H1 (cell line): ENCODE measurements at regions not wholly inside any gene's neighbourhood (a gene's known extent, or its start where the extent isn't known, plus 50 kb on each side); places are given as distances from the start of the nearest gene placed in this dataset.

Experiments used
- CTCF ChIA-PET: fragments of 300-600 bp; sonication (Branson Sonifier 250); formaldehyde crosslinking; loops from one replicate; lab custom pipeline; 2021; ENCODE audit not compliant: partially characterized antibody; lab: Charles Lee
- POLR2A ChIA-PET: fragments of 300-600 bp; sonication (Branson Sonifier 250); formaldehyde crosslinking; loops from one replicate; lab custom pipeline; 2021; ENCODE audit warnings: inconsistent platforms; ENCODE audit not compliant: partially characterized antibody; lab: Charles Lee
- DNase-seq, 2 experiments: peaks; one replicate each; pipeline versions ENCODE4 v3.0.0 to v3.0.0-alpha.2; 2010 to 2022; ENCODE audit warnings: low spot score in 2 of 2, low read depth in 1 of 2, mixed read lengths in 1 of 2
- FAIRE-seq: peaks from 2 replicates; lab custom pipeline; 2011; peaks lifted over from hg19 to GRCh38; lab: Jason Lieb, UNC
- H2AFZ ChIP-seq: 2 replicates; pipeline ENCODE4 v1.8.1; 2012; ENCODE audit warnings: low read length, inconsistent platforms
- H2AK5ac ChIP-seq: 2 replicates; pipeline ENCODE4 v1.6.1; 2013; ENCODE audit warnings: low read depth, low read length
- H2BK120ac ChIP-seq: replicated peaks from 2 replicates; pipeline ENCODE3; 2013; ENCODE audit warnings: low read depth, low read length, inconsistent platforms
- H2BK12ac ChIP-seq: 2 replicates; pipeline ENCODE4 v1.6.1; 2013; ENCODE audit warnings: low read depth, low read length
- H2BK15ac ChIP-seq: 2 replicates; pipeline ENCODE4 v1.6.1; 2013; ENCODE audit warnings: low read length
- H2BK20ac ChIP-seq: 2 replicates; pipeline ENCODE4 v1.6.1; 2013; ENCODE audit warnings: low read length
- H2BK5ac ChIP-seq: 2 replicates; pipeline ENCODE4 v1.6.1; 2013; ENCODE audit warnings: low read depth, low read length
- H3K14ac ChIP-seq: 2 replicates; pipeline ENCODE4 v1.6.1; 2013; ENCODE audit warnings: inconsistent platforms; ENCODE audit not compliant: insufficient read length
- H3K18ac ChIP-seq: 2 replicates; pipeline ENCODE4 v1.6.1; 2013; ENCODE audit warnings: low read length; ENCODE audit errors: extremely low read depth
- H3K23ac ChIP-seq: 2 replicates; pipeline ENCODE4 v1.6.1; 2013; ENCODE audit warnings: inconsistent platforms; ENCODE audit not compliant: insufficient read length
- H3K23me2 ChIP-seq: 2 replicates; pipeline ENCODE4 v1.6.1; 2013; ENCODE audit warnings: low read depth, low read length
- H3K27ac ChIP-seq: 2 replicates; pipeline ENCODE4 v1.6.1; 2011; ENCODE audit warnings: low read depth, low read length, inconsistent platforms
- H3K27me3 ChIP-seq, 4 experiments: replicated peaks in 1 of 4; 1 replicate in 1 of 4; 2 replicates in 3 of 4; pipeline versions ENCODE4 v1.6.1 to v1.8.1; 2011 to 2013; ENCODE audit warnings: low read length in 3 of 4, mild to moderate bottlenecking in 3 of 4, inconsistent platforms in 2 of 4, mixed read lengths in 2 of 4, moderate library complexity in 1 of 4; ENCODE audit not compliant: control insufficient read depth in 3 of 4, insufficient read depth in 3 of 4; ENCODE audit errors: extremely low read depth in 1 of 4
- H3K36me3 ChIP-seq, 4 experiments: 2 replicates each; pipeline versions ENCODE4 v1.6.1 to v1.8.1; 2011 to 2013; ENCODE audit warnings: mild to moderate bottlenecking in 4 of 4, low read length in 3 of 4, moderate library complexity in 2 of 4, control low read depth in 1 of 4, inconsistent platforms in 1 of 4; ENCODE audit not compliant: insufficient read depth in 4 of 4, control insufficient read depth in 2 of 4
- H3K4ac ChIP-seq: replicated peaks from 2 replicates; pipeline ENCODE3; 2013; ENCODE audit warnings: low read length, low read depth, mixed read lengths, inconsistent platforms; ENCODE audit not compliant: insufficient read length
- H3K4me1 ChIP-seq, 4 experiments: replicated peaks in 1 of 4; 1 replicate in 1 of 4; 2 replicates in 3 of 4; pipeline versions ENCODE4 v1.6.1 to v1.8.1; 2011 to 2013; ENCODE audit warnings: low read length in 3 of 4, inconsistent platforms in 2 of 4, mixed read lengths in 1 of 4; ENCODE audit not compliant: insufficient read depth in 4 of 4, control insufficient read depth in 3 of 4
- H3K4me2 ChIP-seq, 2 experiments: 2 replicates each; pipeline versions ENCODE4 v1.6.1 to v1.8.1; 2011 to 2013; ENCODE audit warnings: low read depth in 2 of 2, low read length in 2 of 2, control low read depth in 1 of 2, inconsistent platforms in 1 of 2, mild to moderate bottlenecking in 1 of 2; ENCODE audit not compliant: insufficient read depth in 1 of 2
- H3K4me3 ChIP-seq, 4 experiments: fragments of 200-600, 300-600 bp in 1 of 4; sonication (generic), shearing (Covaris generic), sonication (Bioruptor Twin) in 1 of 4; 2 replicates each; pipeline versions ENCODE4 v1.5.1 to v1.8.1; 2011 to 2016; ENCODE audit warnings: low read length in 4 of 4, low read depth in 3 of 4, control low read depth in 2 of 4, inconsistent platforms in 2 of 4, mild to moderate bottlenecking in 2 of 4, mixed read lengths in 1 of 4, moderate library complexity in 1 of 4; ENCODE audit not compliant: insufficient read depth in 2 of 4; ENCODE audit errors: extremely low read depth in 1 of 4
- H3K56ac ChIP-seq: replicated peaks from 2 replicates; pipeline ENCODE3; 2013; ENCODE audit warnings: low read depth, mild to moderate bottlenecking, mixed read lengths, low read length, inconsistent platforms; ENCODE audit not compliant: insufficient read length
- H3K79me1 ChIP-seq: 2 replicates; pipeline ENCODE4 v1.6.1; 2013; ENCODE audit warnings: low read depth, low read length, control low read depth
- H3K79me2 ChIP-seq, 2 experiments: 2 replicates each; pipeline versions ENCODE4 v1.6.1 to v1.8.1; 2012 to 2013; ENCODE audit warnings: low read length in 2 of 2, mild to moderate bottlenecking in 2 of 2, inconsistent platforms in 1 of 2; ENCODE audit not compliant: insufficient read depth in 2 of 2, control insufficient read depth in 1 of 2
- H3K9ac ChIP-seq, 4 experiments: replicated peaks in 1 of 4; 1 replicate in 1 of 4; 2 replicates in 3 of 4; pipeline versions ENCODE4 v1.6.1 to v1.8.1; 2011 to 2013; ENCODE audit warnings: low read depth in 3 of 4, low read length in 3 of 4, control low read depth in 2 of 4, mild to moderate bottlenecking in 2 of 4, moderate library complexity in 2 of 4, inconsistent platforms in 1 of 4; ENCODE audit errors: extremely low read depth in 1 of 4
- H3K9me3 ChIP-seq, 2 experiments: 2 replicates each; pipeline versions ENCODE4 v1.6.1 to v1.8.1; 2012 to 2013; ENCODE audit warnings: mild to moderate bottlenecking in 2 of 2, moderate library complexity in 2 of 2, control low read depth in 1 of 2, inconsistent platforms in 1 of 2, low read depth in 1 of 2, low read length in 1 of 2, mixed read lengths in 1 of 2; ENCODE audit not compliant: insufficient read depth in 2 of 2
- H4K20me1 ChIP-seq, 2 experiments: replicated peaks in 1 of 2; 2 replicates each; pipeline versions ENCODE3 to v1.8.1; 2011 to 2013; ENCODE audit warnings: inconsistent platforms in 2 of 2, low read length in 2 of 2, mild to moderate bottlenecking in 1 of 2; ENCODE audit not compliant: insufficient read depth in 2 of 2, control insufficient read depth in 1 of 2
- H4K5ac ChIP-seq: 2 replicates; pipeline ENCODE4 v1.6.1; 2013; ENCODE audit warnings: low read length, low read depth, mixed read lengths, inconsistent platforms; ENCODE audit not compliant: insufficient read length
- H4K8ac ChIP-seq: 2 replicates; pipeline ENCODE4 v1.8.0; 2013; ENCODE audit warnings: mild to moderate bottlenecking, moderate library complexity, low read length, inconsistent platforms; ENCODE audit not compliant: insufficient read depth; ENCODE audit errors: extremely low read depth
- H4K91ac ChIP-seq: replicated peaks from 2 replicates; pipeline ENCODE3; 2013; ENCODE audit warnings: low read length, mixed read lengths, inconsistent platforms; ENCODE audit not compliant: insufficient read length
- BACH1 ChIP-seq: IDR thresholded peaks from 2 replicates; pipeline ENCODE4 v1.6.1; 2012; ENCODE audit warnings: low read length, improper control_type of control experiment
- BCL11A ChIP-seq, 2 experiments: IDR thresholded peaks; one replicate each; pipeline ENCODE4 v1.6.1; 2011; ENCODE audit warnings: low read depth in 2 of 2, low read length in 2 of 2, mild to moderate bottlenecking in 2 of 2
- CEBPB ChIP-seq: IDR thresholded peaks from 2 replicates; pipeline ENCODE4 v1.6.1; 2012; ENCODE audit warnings: low read depth, low read length
- CREB1 ChIP-seq: IDR thresholded peaks from 2 replicates; pipeline ENCODE4 v1.6.1; 2012; ENCODE audit warnings: inconsistent platforms
- GABPA ChIP-seq: IDR thresholded peaks from 2 replicates; pipeline ENCODE4 v1.6.1; 2011; ENCODE audit warnings: mild to moderate bottlenecking, low read length, moderate library complexity, borderline replicate concordance; ENCODE audit not compliant: insufficient read depth
- JUND ChIP-seq: IDR thresholded peaks from 2 replicates; pipeline ENCODE4 v1.6.1; 2011; ENCODE audit warnings: mild to moderate bottlenecking, improper control_type of control experiment, low read length
- POLR2A ChIP-seq, 2 experiments: IDR thresholded peaks; 1 replicate in 1 of 2; 2 replicates in 1 of 2; pipeline ENCODE4 v1.6.1; 2011; ENCODE audit warnings: low read depth in 2 of 2, low read length in 2 of 2, mild to moderate bottlenecking in 2 of 2; ENCODE audit errors: control extremely low read depth in 1 of 2
- POLR2AphosphoS5 ChIP-seq: IDR thresholded peaks from 2 replicates; pipeline ENCODE4 v1.6.1; 2011; ENCODE audit warnings: low read depth, low read length
- SIN3A ChIP-seq, 2 experiments: IDR thresholded peaks in 1 of 2; conservative IDR thresholded peaks in 1 of 2; 2 replicates each; pipeline ENCODE4 v1.6.1; 2011 to 2012; ENCODE audit warnings: low read length in 2 of 2, improper control_type of control experiment in 1 of 2, low read depth in 1 of 2, mild to moderate bottlenecking in 1 of 2
- SP2 ChIP-seq: IDR thresholded peaks from 2 replicates; pipeline ENCODE4 v1.6.1; 2012; ENCODE audit warnings: mild to moderate bottlenecking, low read length, inconsistent platforms
- TAF7 ChIP-seq: optimal IDR thresholded peaks from 2 replicates; pipeline ENCODE3; 2011; ENCODE audit warnings: low read depth, mild to moderate bottlenecking, inconsistent platforms, low read length, moderate library complexity, borderline replicate concordance
- WGBS, 2 experiments: shearing (Covaris generic) in 1 of 2; methylation state at CpG; one replicate each; pipeline versions ENCODE4 v1.1.6 to v1.1.7; 2013 to 2015; ENCODE audit warnings: low lambda C conversion rate in 2 of 2, mixed read lengths in 2 of 2, inconsistent platforms in 1 of 2, low coverage in 1 of 2, missing lambda C conversion rate in 1 of 2; ENCODE audit not compliant: insufficient replicate concordance in 2 of 2, insufficient coverage in 1 of 2, insufficient read length in 1 of 2; ENCODE audit errors: extremely low coverage in 1 of 2, missing lambda C conversion rate in 1 of 2; 5-methylcytosine and 5-hydroxymethylcytosine counted together
- TF ChIP-seq, protein P1 (sequence below): IDR thresholded peaks from 2 replicates; pipeline ENCODE4 v1.6.1; 2012; ENCODE audit warnings: inconsistent platforms
- TF ChIP-seq, protein P2 (sequence below): IDR thresholded peaks from 2 replicates; pipeline ENCODE4 v1.6.1; 2011; ENCODE audit warnings: low read length, improper control_type of control experiment

DNA sequence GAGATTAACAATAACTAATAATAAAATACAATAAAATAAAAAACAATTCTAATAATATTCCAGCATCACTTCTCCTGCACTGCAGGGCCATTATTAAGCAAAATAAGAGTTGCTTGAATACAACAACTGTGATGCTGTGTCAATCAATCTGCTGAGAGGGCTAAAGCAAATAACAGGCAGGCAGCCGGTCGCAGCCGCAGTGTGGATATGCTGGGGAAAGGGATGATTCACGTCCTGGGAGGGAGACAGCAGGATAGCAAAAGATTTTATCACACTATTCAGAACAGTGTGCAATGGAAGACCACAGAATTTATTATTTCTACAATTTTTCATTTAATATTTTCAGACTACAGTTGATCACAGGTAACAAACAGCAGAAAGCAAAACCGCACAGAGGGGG is 76.5 kb upstream of the SMARCAD1 start:
- Histone ChIP-seq H2BK5ac (no peak overlapping the region), H4K91ac (no peak overlapping the region), H2BK15ac (no peak overlapping the region), H3K79me1 (no peaks in the 10 kb centered on the region), H2BK20ac (no peak overlapping the region), H2BK12ac (no peak overlapping the region), H4K5ac (no peak overlapping the region), H3K79me2 (no peaks in the 10 kb centered on the region), H4K8ac (no peak overlapping the region), H2AK5ac (no peak overlapping the region), H3K4me3 (no peak overlapping the region), H3K23me2 (no peaks in the 10 kb centered on the region), H3K4me1 (peaks cover 0 to 2% (median 0%) of the 10 kb centered on the region in 4 experiments; a peak in 1 of 7 replicates), H3K9me3 (no peaks in the 10 kb centered on the region), H3K36me3 (no peaks in the 10 kb centered on the region), H3K27me3 (no peaks in the 10 kb centered on the region), H2AFZ (no peak overlapping the region), H3K27ac (no peak overlapping the region), H3K14ac (no peak overlapping the region), H3K4ac (no peak overlapping the region), H3K56ac (no peak overlapping the region), H4K20me1 (no peaks in the 10 kb centered on the region), H3K9ac (no peak overlapping the region), H3K23ac (no peak overlapping the region), H2BK120ac (no peak overlapping the region), H3K4me2 (no peak overlapping the region), H3K18ac (no peak overlapping the region)
- POLR2A ChIA-PET = no interaction called here
- CTCF ChIA-PET = interaction anchor here (1.0 to 3.2 kb wide), 3 partner anchors 10 to 421 kb away, joined by 4 to 11 read pairs (median 8); no protein-coding TSS in a partner anchor
- WGBS, 2 experiments = 89% methylated on average over 5 of the region's 5 CpGs; no CpG with 5 or more reads in 1 of the 2 experiments
- DNase-seq (no peak), FAIRE-seq (no peak)
- TF ChIP-seq, protein P1, sequence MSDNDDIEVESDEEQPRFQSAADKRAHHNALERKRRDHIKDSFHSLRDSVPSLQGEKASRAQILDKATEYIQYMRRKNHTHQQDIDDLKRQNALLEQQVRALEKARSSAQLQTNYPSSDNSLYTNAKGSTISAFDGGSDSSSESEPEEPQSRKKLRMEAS = no peak
- TF ChIP-seq BACH1 (no peak), JUND (no peak), BCL11A (IDR thresholded peaks at IDR 0.05; ENCODE audit: low read depth in 2 of 2, low read length in 2 of 2) (no peak), GABPA (no peak), SP2 (no peak), SIN3A (conservative IDR thresholded peaks at IDR 0.05 in 1 of 2, IDR thresholded peaks at IDR 0.05 in 1 of 2; ENCODE audit: low read depth in 1 of 2, low read length in 2 of 2) (no peak), POLR2A (IDR thresholded peaks at IDR 0.05; ENCODE audit: control extremely low read depth in 1 of 2, low read depth in 2 of 2, low read length in 2 of 2) (no peak), CREB1 (no peak), POLR2AphosphoS5 (no peak), TAF7 (no peak), CEBPB (no peak)
- TF ChIP-seq, protein P2, sequence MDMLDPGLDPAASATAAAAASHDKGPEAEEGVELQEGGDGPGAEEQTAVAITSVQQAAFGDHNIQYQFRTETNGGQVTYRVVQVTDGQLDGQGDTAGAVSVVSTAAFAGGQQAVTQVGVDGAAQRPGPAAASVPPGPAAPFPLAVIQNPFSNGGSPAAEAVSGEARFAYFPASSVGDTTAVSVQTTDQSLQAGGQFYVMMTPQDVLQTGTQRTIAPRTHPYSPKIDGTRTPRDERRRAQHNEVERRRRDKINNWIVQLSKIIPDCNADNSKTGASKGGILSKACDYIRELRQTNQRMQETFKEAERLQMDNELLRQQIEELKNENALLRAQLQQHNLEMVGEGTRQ = no peak
